Skeletal muscle satellite cell (primary cell): ENCODE measurements at regions not wholly inside any gene's neighbourhood (a gene's known extent, or its start where the extent isn't known, plus 50 kb on each side); places are given as distances from the start of the nearest gene placed in this dataset.
A peak's percentile ranks its signal among the peaks of the same experiment; 100 is the strongest.

Source experiments
- H3K27me3 ChIP-seq: 2 replicates; pipeline ENCODE4 v1.7.0; 2013; ENCODE audit warnings: low read length; ENCODE audit not compliant: control insufficient read depth, insufficient read depth
- H3K36me3 ChIP-seq: 2 replicates; pipeline ENCODE4 v1.7.0; 2013; ENCODE audit warnings: mild to moderate bottlenecking, control low read depth, low read length; ENCODE audit not compliant: insufficient read depth
- H3K4me1 ChIP-seq: 2 replicates; pipeline ENCODE4 v1.7.0; 2013; ENCODE audit warnings: low read length; ENCODE audit not compliant: control insufficient read depth, insufficient read depth
- H3K4me2 ChIP-seq: 2 replicates; pipeline ENCODE4 v1.7.0; 2013; ENCODE audit warnings: mild to moderate bottlenecking, low read length
- H3K4me3 ChIP-seq: 2 replicates; pipeline ENCODE4 v1.7.0; 2013; ENCODE audit warnings: low read length
- H3K9ac ChIP-seq: 2 replicates; pipeline ENCODE4 v1.7.0; 2013; ENCODE audit warnings: mild to moderate bottlenecking, low read depth, low read length, moderate library complexity
- H3K9me3 ChIP-seq: replicated peaks from 2 replicates; pipeline ENCODE4 v1.7.0; 2013; ENCODE audit warnings: mild to moderate bottlenecking, control low read depth, low read length

GRCh38 chr11:15896530-15896929 is 459.8 kb downstream of the SOX6 start:
- Histone ChIP-seq H3K4me1 (peaks cover 17% of the 10 kb centered on the region), H3K9me3 (no peaks in the 10 kb centered on the region), H3K4me3 (no peak overlapping the region), H3K9ac (no peak overlapping the region), H3K36me3 (no peaks in the 10 kb centered on the region), H3K4me2 (no peak overlapping the region), H3K27me3 (peaks cover 11% of the 10 kb centered on the region)

DNA sequence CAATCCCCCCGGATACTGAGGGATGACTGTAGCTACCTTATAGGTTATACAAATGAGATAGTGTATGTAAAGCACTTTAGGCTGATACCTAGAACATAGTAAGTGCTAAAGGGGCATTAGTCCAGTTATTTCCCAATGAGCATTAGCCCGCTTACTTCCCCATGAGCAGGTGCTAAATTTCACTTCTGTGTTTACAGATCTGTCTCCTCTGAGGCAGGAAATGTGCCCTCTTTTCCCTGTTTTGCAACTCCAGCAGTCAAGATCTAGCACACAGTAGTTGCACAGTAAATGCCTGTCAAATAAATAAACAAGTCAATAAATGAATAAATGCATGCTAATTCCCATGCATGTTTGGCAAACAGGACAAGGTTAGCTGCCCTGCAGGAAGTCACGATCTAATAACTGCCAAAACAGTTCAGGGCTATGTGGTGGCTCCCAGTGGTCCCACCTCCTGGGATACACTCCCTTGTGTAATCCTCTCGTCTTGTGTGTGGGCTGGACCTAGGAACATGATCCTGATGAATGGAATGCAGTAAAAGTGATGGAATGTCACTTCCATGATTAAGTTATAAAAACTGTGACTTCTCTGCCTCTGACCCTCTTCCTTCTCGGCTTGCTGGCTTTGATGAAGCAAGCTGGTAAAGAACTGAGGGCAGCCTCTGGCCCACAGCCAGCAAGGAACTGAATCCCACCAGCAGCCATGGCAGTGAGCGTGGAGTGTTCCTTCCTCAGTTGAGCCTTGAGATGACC is 459.0 kb downstream of the SOX6 start:
- Histone ChIP-seq H3K4me3 (no peak overlapping the region), H3K4me2 (peak overlapping the region; percentile 22), H3K9ac (no peak overlapping the region), H3K27me3 (peaks cover 11% of the 10 kb centered on the region), H3K36me3 (no peaks in the 10 kb centered on the region), H3K9me3 (no peaks in the 10 kb centered on the region), H3K4me1 (peaks cover 17% of the 10 kb centered on the region)

DNA sequence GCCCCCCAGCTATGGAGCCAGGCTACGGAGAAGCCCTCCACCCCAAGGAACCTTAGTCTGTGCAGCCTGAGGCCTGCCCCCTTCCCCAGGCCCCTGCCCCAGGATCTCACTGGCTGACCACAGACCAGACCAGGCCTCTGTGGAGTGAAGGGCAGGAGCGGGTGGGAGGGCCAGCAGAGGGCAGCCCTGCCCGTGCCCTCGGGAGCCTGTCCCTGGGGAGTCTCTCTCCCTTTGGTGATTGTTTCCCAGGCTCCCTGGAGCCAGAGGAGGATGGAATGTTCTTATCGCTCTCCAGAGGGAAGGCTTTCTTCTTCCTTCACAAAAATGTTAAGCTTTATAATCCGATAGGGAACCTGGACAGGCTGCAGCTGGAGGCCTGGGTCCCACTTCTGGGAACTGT is 455.3 kb downstream of the SOX6 start:
- H3K9ac ChIP-seq = no peak overlapping the region

DNA sequence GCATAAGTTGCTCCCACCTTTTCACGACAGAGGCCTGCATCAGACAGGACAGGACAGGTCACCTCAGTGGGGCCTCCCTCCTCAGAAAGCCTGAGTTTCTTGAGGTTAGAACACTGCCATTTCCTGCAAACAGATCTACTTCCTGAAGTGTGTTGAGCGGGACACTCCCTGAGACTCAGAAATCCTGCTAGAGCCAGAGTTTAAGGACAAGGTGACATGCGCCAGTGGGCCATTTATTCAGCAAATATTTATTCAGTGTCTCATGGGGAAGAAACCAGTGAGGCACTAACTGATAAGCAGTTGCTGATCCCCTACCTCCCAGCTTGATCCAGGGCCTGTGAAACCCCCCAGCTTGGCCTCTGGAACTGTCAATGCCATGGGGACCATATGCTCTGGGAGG is 454.6 kb downstream of the SOX6 start:
- Histone ChIP-seq H3K36me3 (no peaks in the 10 kb centered on the region), H3K4me2 (no peak overlapping the region), H3K27me3 (no peaks in the 10 kb centered on the region)

More for the DNA sequence above, 455.3 kb downstream of the SOX6 start:
- no peaks in the 10 kb centered on the region for H3K9me3 ChIP-seq
- H3K36me3 ChIP-seq = no peaks in the 10 kb centered on the region
- H3K4me1 ChIP-seq = peaks cover 10% of the 10 kb centered on the region
- H3K27me3 ChIP-seq = peaks cover 5% of the 10 kb centered on the region
- no peak overlapping the region for H3K4me3 ChIP-seq
- no peak overlapping the region for H3K4me2 ChIP-seq

GRCh38 chr11:15903246-15903645 is 453.1 kb downstream of the SOX6 start:
- Histone ChIP-seq H3K27me3 (no peaks in the 10 kb centered on the region), H3K4me1 (no peaks in the 10 kb centered on the region), H3K4me2 (no peak overlapping the region), H3K4me3 (no peak overlapping the region), H3K9me3 (no peaks in the 10 kb centered on the region), H3K36me3 (no peaks in the 10 kb centered on the region), H3K9ac (no peak overlapping the region)

More for the DNA sequence above, 454.6 kb downstream of the SOX6 start:
- Histone ChIP-seq H3K4me1 (peaks cover 10% of the 10 kb centered on the region), H3K4me3 (no peak overlapping the region), H3K9me3 (no peaks in the 10 kb centered on the region), H3K9ac (no peak overlapping the region)

GRCh38 chr11:15905366-15906104 is 450.8 kb downstream of the SOX6 start:
- Histone ChIP-seq H3K4me3 (no peak overlapping the region), H3K9ac (no peak overlapping the region), H3K4me2 (no peak overlapping the region), H3K36me3 (no peaks in the 10 kb centered on the region), H3K9me3 (no peaks in the 10 kb centered on the region), H3K27me3 (peaks cover 7% of the 10 kb centered on the region), H3K4me1 (no peaks in the 10 kb centered on the region)

DNA sequence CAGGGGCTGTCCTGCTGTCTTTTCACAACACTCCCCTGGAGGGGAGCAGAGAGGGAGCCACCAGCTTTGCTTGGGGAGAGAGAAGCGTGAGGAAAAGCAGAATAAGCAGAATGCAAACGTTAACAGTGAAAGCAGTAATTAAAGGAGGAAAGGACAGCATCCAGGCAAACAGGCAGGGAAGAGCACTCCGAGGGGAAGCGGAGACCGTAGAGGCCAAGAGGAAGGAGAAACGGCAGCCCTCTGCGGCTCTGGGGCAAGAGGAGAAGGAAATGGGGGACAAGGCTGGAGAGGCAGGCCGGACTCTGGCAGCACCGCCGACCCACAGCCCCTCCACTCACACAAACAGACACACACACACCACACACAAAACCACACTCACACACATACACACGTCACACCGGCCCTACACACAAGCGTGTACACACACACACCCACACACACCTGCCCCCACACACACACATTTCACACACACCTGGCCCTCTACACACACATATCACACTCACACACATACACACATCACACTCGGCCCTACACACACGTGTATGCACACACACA is 449.8 kb downstream of the SOX6 start:
- H3K9me3 ChIP-seq = no peaks in the 10 kb centered on the region
- no peak overlapping the region for H3K4me3 ChIP-seq
- no peaks in the 10 kb centered on the region for H3K4me1 ChIP-seq
- no peak overlapping the region for H3K4me2 ChIP-seq
- H3K27me3 ChIP-seq = peaks cover 10% of the 10 kb centered on the region
- no peaks in the 10 kb centered on the region for H3K36me3 ChIP-seq
- H3K9ac ChIP-seq = no peak overlapping the region

GRCh38 chr11:15907806-15908205 is 448.5 kb downstream of the SOX6 start:
- Histone ChIP-seq H3K36me3 (no peaks in the 10 kb centered on the region), H3K4me2 (no peak overlapping the region), H3K4me3 (no peak overlapping the region), H3K9me3 (no peaks in the 10 kb centered on the region), H3K4me1 (no peaks in the 10 kb centered on the region), H3K27me3 (peaks cover 10% of the 10 kb centered on the region), H3K9ac (no peak overlapping the region)

DNA sequence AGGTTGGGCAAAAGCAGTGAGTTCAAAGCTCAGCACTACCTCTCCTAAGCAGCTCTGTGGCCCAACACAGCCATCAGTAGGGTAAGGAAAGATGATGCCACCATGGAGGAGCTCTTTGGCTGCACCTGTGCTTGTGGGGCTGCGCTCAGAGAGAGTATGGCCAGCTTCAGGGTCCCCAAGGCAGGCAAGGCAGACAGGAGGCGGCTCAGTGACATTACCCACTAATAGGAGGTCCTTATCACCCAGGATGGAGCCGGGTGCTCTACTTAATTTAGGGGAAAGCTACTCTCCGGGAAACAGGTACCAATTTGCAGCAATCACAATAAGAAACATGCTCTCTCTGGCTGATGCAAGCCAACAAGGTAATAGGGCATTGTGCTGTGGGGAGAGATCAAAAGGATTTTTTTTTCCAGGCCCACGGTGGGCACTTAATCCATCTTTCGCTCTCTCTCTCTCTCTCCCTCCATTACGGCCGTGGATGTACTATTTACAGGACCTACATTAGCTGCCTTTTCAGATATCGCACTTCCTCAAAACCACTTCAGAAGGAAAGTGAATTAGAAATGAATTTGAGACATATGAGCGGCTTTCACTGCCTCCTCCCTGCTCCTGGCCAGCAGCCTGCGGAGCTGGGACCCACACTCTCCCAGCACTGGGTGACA is 446.3 kb downstream of the SOX6 start:
- Histone ChIP-seq H3K27me3 (peaks cover 12% of the 10 kb centered on the region), H3K9ac (no peak overlapping the region), H3K4me1 (no peaks in the 10 kb centered on the region), H3K36me3 (no peaks in the 10 kb centered on the region), H3K4me2 (no peak overlapping the region), H3K4me3 (no peak overlapping the region), H3K9me3 (no peaks in the 10 kb centered on the region)

GRCh38 chr11:15910761-15911160 is 445.6 kb downstream of the SOX6 start:
- H3K9ac ChIP-seq = no peak overlapping the region
- no peaks in the 10 kb centered on the region for H3K9me3 ChIP-seq
- peaks cover 18% of the 10 kb centered on the region for H3K27me3 ChIP-seq
- no peak overlapping the region for H3K4me2 ChIP-seq
- H3K4me3 ChIP-seq = no peak overlapping the region
- no peaks in the 10 kb centered on the region for H3K4me1 ChIP-seq
- no peaks in the 10 kb centered on the region for H3K36me3 ChIP-seq

DNA sequence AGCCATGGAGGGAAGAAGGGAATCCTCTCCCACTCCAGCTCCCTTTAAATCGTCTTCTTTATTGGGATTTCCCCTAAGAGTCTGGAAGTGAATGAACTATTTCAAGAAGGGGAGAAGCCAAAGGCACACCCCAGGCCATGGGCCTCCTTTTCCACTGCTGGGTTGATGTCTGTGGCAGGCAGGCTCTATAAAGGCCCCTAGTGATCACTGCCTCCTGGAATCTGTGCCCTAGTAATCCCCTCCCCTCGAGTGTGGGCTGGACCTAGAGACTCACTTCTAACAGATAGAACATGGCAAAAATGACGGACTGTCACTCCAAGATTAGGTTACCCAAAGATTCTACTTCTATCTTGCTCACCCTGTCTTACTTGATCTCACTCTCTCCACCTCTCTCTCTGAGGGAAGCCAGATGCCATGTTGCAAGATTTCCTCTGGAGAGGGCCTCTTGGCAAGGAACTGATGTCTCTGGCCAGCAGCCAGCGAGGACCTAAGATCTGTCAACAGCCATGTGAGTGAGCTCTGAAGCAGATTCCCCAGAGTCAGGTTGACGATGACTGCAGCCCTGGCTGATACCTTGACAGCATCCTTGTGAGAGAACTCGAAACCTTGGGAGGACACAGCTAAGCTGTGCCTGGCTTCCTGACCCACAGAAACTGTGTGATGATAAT is 444.8 kb downstream of the SOX6 start:
- Histone ChIP-seq H3K36me3 (no peaks in the 10 kb centered on the region), H3K4me1 (no peaks in the 10 kb centered on the region), H3K27me3 (peaks cover 18% of the 10 kb centered on the region), H3K4me2 (no peak overlapping the region), H3K4me3 (no peak overlapping the region), H3K9ac (no peak overlapping the region), H3K9me3 (no peaks in the 10 kb centered on the region)
